Spleen (tissue), 7 donors: ENCODE measurements at regions not wholly inside any gene's neighbourhood (a gene's known extent, or its start where the extent isn't known, plus 50 kb on each side); places are given as distances from the start of the nearest gene placed in this dataset.

ENCODE experiments used
- CTCF ChIP-seq, 11 experiments: fragments of 200-600 bp in 7 of 11; fragments of 450-650 bp in 4 of 11; sonication (generic) in 4 of 11; IDR thresholded peaks in 8 of 11; conservative IDR thresholded peaks in 3 of 11; 1 replicate in 7 of 11; 2 replicates in 4 of 11; pipeline versions ENCODE4 v1.4.0 to v1.8.0; 2016 to 2021; ENCODE audit warnings: antibody characterized with exemption in 11 of 11, inconsistent platforms in 4 of 11, mild to moderate bottlenecking in 1 of 11
- POLR2AphosphoS5 ChIP-seq, 3 donors: sonication (generic); formaldehyde crosslinking; IDR thresholded peaks; one replicate each; pipeline ENCODE4 v1.5.1; 2017; ENCODE audit warnings: antibody characterized with exemption in 3 of 3
- donor health status: DM: no; HTN: no; CAD: no; lungs with moderate emphysema.
- donor health status: DM: no; HTN: no; CAD: no.
- donor health status: DM: no; HTN: no; CAD: no.

GRCh38 chr16:85350973-85351372, 238.7 kb upstream of the CIBAR2 start:
- TF ChIP-seq CTCF (IDR thresholded peaks at IDR 0.05 in 8 of 11, conservative IDR thresholded peaks at IDR 0.05 in 3 of 11) = no peak
- TF ChIP-seq POLR2AphosphoS5 (IDR thresholded peaks at IDR 0.05) = peak in 2 of 3 donors; percentile 58 to 60
